Trophoblast cell (in vitro differentiated cells and primary cell): ENCODE measurements at regions not wholly inside any gene's neighbourhood (a gene's known extent, or its start where the extent isn't known, plus 50 kb on each side); places are given as distances from the start of the nearest gene placed in this dataset.
A peak's percentile ranks its signal among the peaks of the same experiment; 100 is the strongest.

Source experiments
- DNase-seq, 2 donors: peaks; one replicate each; pipeline ENCODE4 v3.0.0-alpha.2; 2016
- H2AFZ ChIP-seq: 2 replicates; pipeline ENCODE4 v1.6.1; 2013; ENCODE audit warnings: low read length, moderate library complexity, mild to moderate bottlenecking; ENCODE audit not compliant: insufficient read depth, poor library complexity
- H2AK5ac ChIP-seq: 2 replicates; pipeline ENCODE4 v1.6.1; 2013; ENCODE audit warnings: mild to moderate bottlenecking, low read length
- H2BK120ac ChIP-seq: 2 replicates; pipeline ENCODE4 v1.6.1; 2013; ENCODE audit warnings: low read length, mild to moderate bottlenecking, moderate library complexity; ENCODE audit not compliant: insufficient read depth, poor library complexity
- H2BK12ac ChIP-seq: 2 replicates; pipeline ENCODE4 v1.6.1; 2013; ENCODE audit warnings: mild to moderate bottlenecking, low read length, moderate library complexity
- H2BK5ac ChIP-seq: 2 replicates; pipeline ENCODE4 v1.6.1; 2013; ENCODE audit warnings: low read length, low read depth, moderate library complexity, mild to moderate bottlenecking; ENCODE audit not compliant: poor library complexity
- H3K14ac ChIP-seq: 2 replicates; pipeline ENCODE4 v1.6.1; 2013; ENCODE audit warnings: mild to moderate bottlenecking, low read length
- H3K18ac ChIP-seq: 2 replicates; pipeline ENCODE4 v1.6.1; 2013; ENCODE audit warnings: mild to moderate bottlenecking, low read length
- H3K23ac ChIP-seq: 2 replicates; pipeline ENCODE4 v1.6.1; 2013; ENCODE audit warnings: low read length
- H3K27ac ChIP-seq: 2 replicates; pipeline ENCODE4 v1.5.1; 2013; ENCODE audit warnings: low read depth, mild to moderate bottlenecking, inconsistent platforms, low read length, moderate library complexity
- H3K27me3 ChIP-seq: 2 replicates; pipeline ENCODE4 v1.6.1; 2013; ENCODE audit warnings: inconsistent platforms, mild to moderate bottlenecking, low read length, moderate library complexity; ENCODE audit not compliant: insufficient read depth
- H3K36me3 ChIP-seq, 2 experiments: 1 replicate in 1 of 2; 2 replicates in 1 of 2; pipeline ENCODE4 v1.6.1; 2013; ENCODE audit warnings: low read length in 2 of 2, mild to moderate bottlenecking in 2 of 2, moderate library complexity in 1 of 2; ENCODE audit not compliant: insufficient read depth in 2 of 2, control insufficient read depth in 1 of 2
- H3K4ac ChIP-seq: 2 replicates; pipeline ENCODE4 v1.6.1; 2013; ENCODE audit warnings: low read depth, mild to moderate bottlenecking, low read length, moderate library complexity
- H3K4me1 ChIP-seq, 2 experiments: 1 replicate in 1 of 2; 2 replicates in 1 of 2; pipeline ENCODE4 v1.6.1; 2013; ENCODE audit warnings: low read length in 2 of 2, mild to moderate bottlenecking in 2 of 2, moderate library complexity in 1 of 2; ENCODE audit not compliant: insufficient read depth in 2 of 2, control insufficient read depth in 1 of 2
- H3K4me2 ChIP-seq: 2 replicates; pipeline ENCODE4 v1.6.1; 2013; ENCODE audit warnings: inconsistent platforms, mild to moderate bottlenecking, low read length, moderate library complexity
- H3K4me3 ChIP-seq: 2 replicates; pipeline ENCODE4 v1.5.1; 2013; ENCODE audit warnings: mild to moderate bottlenecking, low read depth, low read length, inconsistent platforms
- H3K79me1 ChIP-seq: one replicate; pipeline ENCODE4 v1.6.1; 2013; ENCODE audit warnings: low read length
- H3K79me2 ChIP-seq: 2 replicates; pipeline ENCODE4 v1.6.1; 2013; ENCODE audit warnings: low read length, mild to moderate bottlenecking; ENCODE audit not compliant: control insufficient read depth, insufficient read depth, poor library complexity
- H3K9ac ChIP-seq: 2 replicates; pipeline ENCODE4 v1.6.1; 2013; ENCODE audit warnings: mild to moderate bottlenecking, low read length
- H3K9me3 ChIP-seq: 2 replicates; pipeline ENCODE4 v1.6.1; 2013; ENCODE audit warnings: low read depth, mild to moderate bottlenecking, control low read depth, inconsistent platforms, low read length; ENCODE audit not compliant: insufficient read depth
- H4K12ac ChIP-seq: 2 replicates; pipeline ENCODE4 v1.6.1; 2013; ENCODE audit warnings: low read depth, mild to moderate bottlenecking, low read length, moderate library complexity
- H4K8ac ChIP-seq: 2 replicates; pipeline ENCODE4 v1.6.1; 2013; ENCODE audit warnings: low read depth, mild to moderate bottlenecking, low read length, moderate library complexity
- H4K91ac ChIP-seq: one replicate; pipeline ENCODE4 v1.6.1; 2013; ENCODE audit warnings: low read depth, mild to moderate bottlenecking, low read length, moderate library complexity
- WGBS: extraction: QIAGEN DNeasy Blood & Tissue Kit; methylation state at CpG from one replicate; pipeline ENCODE4 v1.1.7; 2013; ENCODE audit warnings: missing lambda C conversion rate; ENCODE audit not compliant: insufficient read length, insufficient coverage; ENCODE audit errors: extremely low coverage; 5-methylcytosine and 5-hydroxymethylcytosine counted together

- Histone ChIP-seq H3K4me2 (no peak overlapping the region), H3K18ac (no peak overlapping the region), H2BK12ac (no peak overlapping the region), H3K4me1 (peaks cover 0 to 23% of the 10 kb centered on the region in 2 experiments), H3K27ac (peak overlapping the region; percentile 83), H3K79me2 (peaks cover 4% of the 10 kb centered on the region), H3K36me3 (no peaks in the 10 kb centered on the region), H4K8ac (no peak overlapping the region), H2AFZ (no peak overlapping the region), H4K91ac (no peak overlapping the region), H4K12ac (no peak overlapping the region), H3K4ac (no peak overlapping the region), H2BK120ac (no peak overlapping the region), H3K23ac (no peak overlapping the region), H3K27me3 (no peaks in the 10 kb centered on the region), H3K14ac (no peak overlapping the region), H2BK5ac (peak overlapping the region; percentile 37), H3K79me1 (peaks cover 24% of the 10 kb centered on the region), H3K9me3 (no peaks in the 10 kb centered on the region), H3K4me3 (no peak overlapping the region), H2AK5ac (no peak overlapping the region), H3K9ac (no peak overlapping the region)
- WGBS: no CpG with 5 or more reads among the region's 5 CpGs
- peak in 1 of 2 donors; percentile 48 for DNase-seq
Observed at GRCh38 chr5:124596595-124597421, 149.6 kb downstream of the ZNF608 start.

- no CpG with 5 or more reads among the region's 1 CpG for WGBS
- H3K14ac ChIP-seq: no peak overlapping the region
- H3K36me3 ChIP-seq: no peaks in the 10 kb centered on the region
- H4K8ac ChIP-seq: no peak overlapping the region
- H3K9me3 ChIP-seq: no peaks in the 10 kb centered on the region
- peak overlapping the region; percentile 37 for H2BK120ac ChIP-seq
- no peak overlapping the region for H3K4me2 ChIP-seq
- no peak for DNase-seq
- H3K23ac ChIP-seq: no peak overlapping the region
- no peak overlapping the region for H3K27ac ChIP-seq
- H2BK12ac ChIP-seq: peak overlapping the region; percentile 76
- no peak overlapping the region for H4K91ac ChIP-seq
- no peak overlapping the region for H2BK5ac ChIP-seq
- no peak overlapping the region for H2AFZ ChIP-seq
- H3K4me1 ChIP-seq: peaks cover 0 to 19% of the 10 kb centered on the region in 2 experiments
- no peak overlapping the region for H3K9ac ChIP-seq
- no peak overlapping the region for H3K4ac ChIP-seq
- H3K79me2 ChIP-seq: peaks cover 4% of the 10 kb centered on the region
- H3K27me3 ChIP-seq: no peaks in the 10 kb centered on the region
- no peak overlapping the region for H4K12ac ChIP-seq
- H3K79me1 ChIP-seq: peaks cover 17% of the 10 kb centered on the region
- H3K4me3 ChIP-seq: no peak overlapping the region
- no peak overlapping the region for H2AK5ac ChIP-seq
- H3K18ac ChIP-seq: no peak overlapping the region
Observed at GRCh38 chr5:124593952-124594351, 152.5 kb downstream of the ZNF608 start.

- H2AFZ ChIP-seq: no peak overlapping the region
- H2AK5ac ChIP-seq: no peak overlapping the region
- no CpG with 5 or more reads among the region's 2 CpGs for WGBS
- DNase-seq: peak in 1 of 2 donors; percentile 31
- peaks cover 2% of the 10 kb centered on the region for H3K79me2 ChIP-seq
- H4K12ac ChIP-seq: no peak overlapping the region
- no peak overlapping the region for H3K4ac ChIP-seq
- H4K8ac ChIP-seq: no peak overlapping the region
- H3K4me2 ChIP-seq: no peak overlapping the region
- H2BK12ac ChIP-seq: peak overlapping the region; percentile 12
- no peak overlapping the region for H3K23ac ChIP-seq
- no peak overlapping the region for H4K91ac ChIP-seq
- no peak overlapping the region for H3K27ac ChIP-seq
- H3K9me3 ChIP-seq: no peaks in the 10 kb centered on the region
- no peaks in the 10 kb centered on the region for H3K36me3 ChIP-seq
- no peak overlapping the region for H3K18ac ChIP-seq
- peaks cover 14% of the 10 kb centered on the region for H3K79me1 ChIP-seq
- no peak overlapping the region for H3K4me3 ChIP-seq
- no peak overlapping the region for H2BK5ac ChIP-seq
- no peak overlapping the region for H2BK120ac ChIP-seq
- H3K4me1 ChIP-seq: peaks cover 0 to 17% of the 10 kb centered on the region in 2 experiments
- H3K14ac ChIP-seq: no peak overlapping the region
- no peak overlapping the region for H3K9ac ChIP-seq
- no peaks in the 10 kb centered on the region for H3K27me3 ChIP-seq
Observed at GRCh38 chr5:124592891-124593290, 153.5 kb downstream of the ZNF608 start.

- peak overlapping the region; percentile 6 for H3K18ac ChIP-seq
- H4K91ac ChIP-seq: peak overlapping the region; percentile 45
- peak overlapping the region; percentile 11 for H3K14ac ChIP-seq
- H3K36me3 ChIP-seq: no peaks in the 10 kb centered on the region
- peak overlapping the region; percentile 81 for H2BK12ac ChIP-seq
- H2AK5ac ChIP-seq: no peak overlapping the region
- no peak overlapping the region for H2AFZ ChIP-seq
- H3K9ac ChIP-seq: no peak overlapping the region
- H3K4me1 ChIP-seq: peaks cover 0 to 13% of the 10 kb centered on the region in 2 experiments
- no CpG with 5 or more reads among the region's 5 CpGs for WGBS
- H3K79me2 ChIP-seq: peaks cover 2% of the 10 kb centered on the region
- H2BK120ac ChIP-seq: peak overlapping the region; percentile 56
- H3K4me3 ChIP-seq: no peak overlapping the region
- H3K23ac ChIP-seq: no peak overlapping the region
- H3K4me2 ChIP-seq: no peak overlapping the region
- no peak overlapping the region for H4K12ac ChIP-seq
- no peak for DNase-seq
- no peak overlapping the region for H3K4ac ChIP-seq
- no peak overlapping the region for H2BK5ac ChIP-seq
- H3K27me3 ChIP-seq: no peaks in the 10 kb centered on the region
- no peak overlapping the region for H4K8ac ChIP-seq
- no peaks in the 10 kb centered on the region for H3K9me3 ChIP-seq
- no peak overlapping the region for H3K27ac ChIP-seq
- H3K79me1 ChIP-seq: peaks cover 11% of the 10 kb centered on the region
Observed at GRCh38 chr5:124591583-124591982, 154.9 kb downstream of the ZNF608 start.
